ENCODE measurements at regions not wholly inside any gene's neighbourhood (a gene's known extent, or its start where the extent isn't known, plus 50 kb on each side); places are given as distances from the start of the nearest gene placed in this dataset.
A peak's percentile ranks its signal among the peaks of the same experiment; 100 is the strongest.

GRCh38 chr4:19047279-19047880 is 1025.8 kb upstream of the LCORL start:
- Mint-ChIP-seq H3K9me3 (peaks cover 20% of the 10 kb centered on the region), H3K4me3 (no peak overlapping the region), H3K36me3 (ENCODE audit: low read depth) (peaks cover 12% of the 10 kb centered on the region), H3K4me1 (peaks cover 36% of the 10 kb centered on the region), H3K27me3 (ENCODE audit: low read depth, poor library complexity) (no peaks in the 10 kb centered on the region), H3K27ac (peak overlapping the region; percentile 9)
- TF ChIP-seq CTCF (IDR thresholded peaks at IDR 0.05): no peak
- DNase-seq: no peak

- Mint-ChIP-seq H3K36me3 (ENCODE audit: low read depth) (peaks cover 35% of the 10 kb centered on the region), H3K4me1 (peaks cover 9% of the 10 kb centered on the region), H3K27ac (no peak overlapping the region), H3K27me3 (ENCODE audit: low read depth, poor library complexity) (no peaks in the 10 kb centered on the region), H3K9me3 (peaks cover 39% of the 10 kb centered on the region), H3K4me3 (no peak overlapping the region)
- TF ChIP-seq CTCF (IDR thresholded peaks at IDR 0.05): no peak
- no peak for DNase-seq
Measured at GRCh38 chr4:19039816-19040215, 1018.3 kb upstream of the LCORL start.

GRCh38 chr4:19038231-19038630 is 1016.7 kb upstream of the LCORL start:
- Mint-ChIP-seq H3K27me3 (ENCODE audit: low read depth, poor library complexity) (no peaks in the 10 kb centered on the region), H3K4me1 (peaks cover 12% of the 10 kb centered on the region), H3K27ac (no peak overlapping the region), H3K4me3 (no peak overlapping the region), H3K36me3 (ENCODE audit: low read depth) (peaks cover 32% of the 10 kb centered on the region), H3K9me3 (peaks cover 35% of the 10 kb centered on the region)
- DNase-seq: no peak
- no peak for TF ChIP-seq CTCF (IDR thresholded peaks at IDR 0.05)

- Mint-ChIP-seq H3K27me3 (ENCODE audit: low read depth, poor library complexity) (no peaks in the 10 kb centered on the region), H3K4me3 (no peak overlapping the region), H3K36me3 (ENCODE audit: low read depth) (peaks cover 19% of the 10 kb centered on the region), H3K9me3 (peaks cover 14% of the 10 kb centered on the region), H3K4me1 (peaks cover 18% of the 10 kb centered on the region), H3K27ac (no peak overlapping the region)
- TF ChIP-seq CTCF (IDR thresholded peaks at IDR 0.05): no peak
- DNase-seq: no peak
Measured at GRCh38 chr4:19033816-19034733, 1012.5 kb upstream of the LCORL start.

GRCh38 chr4:19030536-19030935 is 1009.0 kb upstream of the LCORL start:
- Mint-ChIP-seq H3K4me1 (peaks cover 14% of the 10 kb centered on the region), H3K4me3 (no peak overlapping the region), H3K27ac (no peak overlapping the region), H3K27me3 (ENCODE audit: low read depth, poor library complexity) (no peaks in the 10 kb centered on the region), H3K9me3 (no peaks in the 10 kb centered on the region), H3K36me3 (ENCODE audit: low read depth) (no peaks in the 10 kb centered on the region)
- TF ChIP-seq CTCF (IDR thresholded peaks at IDR 0.05): no peak
- DNase-seq: no peak
